Renal cortical epithelial cell (primary cell): ENCODE measurements at regions not wholly inside any gene's neighbourhood (a gene's known extent, or its start where the extent isn't known, plus 50 kb on each side); places are given as distances from the start of the nearest gene placed in this dataset.

Source experiments
- DNase-seq: peaks from one replicate; pipeline ENCODE4 v3.0.0-alpha.2; 2011; ENCODE audit warnings: low read depth

- no peak for DNase-seq
These were observed 181.3 kb downstream of the KIF26A start for GRCh38 chr14:104319491-104320241.

DNA sequence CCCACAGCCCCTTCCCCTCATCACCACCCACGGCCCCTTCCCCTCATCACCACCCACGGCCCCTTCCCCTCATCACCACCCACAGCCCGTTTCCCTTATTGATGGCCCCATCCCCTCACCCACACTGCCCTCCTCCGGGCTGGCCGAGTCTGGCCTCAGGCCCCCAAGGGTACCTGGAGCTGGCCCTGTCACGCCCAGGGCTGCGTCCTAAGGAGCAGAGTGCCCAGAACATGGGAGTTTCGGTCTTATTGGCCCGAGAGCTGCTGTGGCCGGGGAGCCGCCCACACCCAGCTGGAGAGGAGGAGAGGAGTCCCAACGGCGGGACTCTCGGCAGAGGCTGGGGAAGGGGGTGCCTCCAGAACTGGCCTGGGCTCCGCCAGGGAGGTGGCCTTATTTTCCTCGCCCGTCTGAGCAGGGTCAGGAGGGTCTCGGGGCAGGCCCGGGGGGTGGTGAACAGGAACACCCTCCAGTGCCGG lies 182.3 kb downstream of the KIF26A start:
- DNase-seq = no peak

GRCh38 chr14:104321088-104321801 lies 182.9 kb downstream of the KIF26A start:
- no peak for DNase-seq

GRCh38 chr14:104321802-104322130 lies 183.4 kb downstream of the KIF26A start:
- DNase-seq = no peak

DNA sequence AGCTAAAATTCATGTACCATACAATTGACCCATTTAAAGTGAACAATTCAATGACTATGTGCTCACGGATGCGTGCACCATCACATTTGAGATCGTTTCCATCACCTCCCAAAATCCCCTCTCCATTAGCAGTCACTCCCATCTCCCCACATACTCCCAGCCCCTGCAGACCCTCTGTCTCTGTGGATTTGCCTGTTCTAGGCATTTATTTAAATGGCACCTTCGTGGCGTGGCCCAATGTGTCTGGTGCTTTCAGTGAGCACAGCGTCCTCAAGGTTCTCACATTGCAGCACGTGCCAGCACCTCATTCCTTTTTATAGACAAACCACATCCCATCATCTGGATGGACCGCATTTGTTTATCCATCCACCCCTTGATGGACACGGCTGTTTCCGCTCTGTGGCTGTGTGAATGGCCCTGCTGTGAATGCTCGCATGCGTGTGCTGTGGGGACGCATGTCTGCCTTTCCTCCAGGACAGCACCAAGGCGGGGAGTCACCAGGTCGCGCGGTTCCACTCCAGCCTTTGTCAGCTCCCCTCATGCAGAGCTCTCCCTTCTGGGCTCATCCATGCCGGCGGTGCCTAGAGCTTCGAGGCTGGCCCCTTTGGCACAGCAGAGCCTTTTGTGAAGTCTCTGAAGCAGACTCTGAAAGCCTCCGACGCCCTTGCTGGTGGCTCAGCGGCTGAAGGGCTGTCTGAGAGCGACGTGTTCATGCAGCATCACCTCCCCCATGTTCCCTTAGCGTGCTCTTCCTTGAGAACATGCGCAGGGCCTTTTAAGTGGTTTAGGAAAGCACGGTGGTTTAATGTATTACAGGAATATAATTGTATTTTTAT lies 184.4 kb downstream of the KIF26A start:
- no peak for DNase-seq

DNA sequence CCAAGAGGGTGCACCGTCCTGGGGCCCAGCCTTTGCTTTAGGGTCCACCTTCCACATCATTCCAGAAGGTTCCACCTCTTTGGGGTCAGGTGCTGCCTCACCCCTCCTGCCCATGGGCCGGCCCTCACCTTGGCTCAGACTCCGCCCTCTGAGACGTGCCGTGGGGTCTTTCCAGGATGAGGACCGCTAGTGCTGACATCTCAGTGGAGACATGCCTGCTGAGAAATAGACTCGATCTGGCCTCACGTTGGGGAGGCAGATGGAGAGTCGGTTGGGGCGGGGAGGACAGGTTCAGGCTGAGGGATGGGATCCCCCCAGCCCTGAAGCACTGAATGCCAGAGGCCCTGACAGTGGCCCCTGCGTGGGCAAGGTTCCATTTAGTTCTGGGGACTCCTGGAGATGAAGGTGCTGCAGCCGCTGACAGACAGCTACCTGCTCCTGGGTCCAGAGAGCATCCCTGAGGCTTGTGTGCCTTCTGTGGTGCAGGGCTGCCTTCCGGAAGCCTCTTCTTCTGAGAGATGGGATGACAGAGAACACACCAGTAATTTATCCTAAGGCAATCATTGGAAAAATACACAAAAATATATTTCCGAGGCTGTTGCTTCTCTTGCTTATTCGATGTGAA lies 185.3 kb downstream of the KIF26A start:
- no peak for DNase-seq

GRCh38 chr14:104326848-104327247 lies 188.5 kb downstream of the KIF26A start:
- DNase-seq = no peak

DNA sequence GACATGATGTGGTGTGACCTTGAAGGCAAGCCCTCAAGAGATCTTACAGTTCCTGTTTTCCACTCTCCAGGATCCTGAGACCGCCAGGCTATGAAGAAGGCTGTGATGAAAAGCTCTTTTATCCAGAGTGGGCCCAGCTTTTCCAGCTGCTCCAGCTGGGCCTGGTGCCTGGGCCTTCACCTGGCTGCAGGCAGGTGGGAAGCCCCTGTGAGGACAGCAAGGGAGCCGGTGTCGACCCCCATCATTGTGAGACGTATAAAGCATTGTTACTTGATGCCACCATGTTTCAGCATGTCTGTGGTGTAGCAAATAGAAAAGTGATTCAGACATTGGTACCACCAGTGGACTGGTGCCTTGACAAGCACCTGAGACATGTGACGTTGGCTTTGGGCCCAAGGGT lies 190.2 kb downstream of the KIF26A start:
- no peak for DNase-seq

- no peak for DNase-seq
These were observed 191.4 kb downstream of the KIF26A start for GRCh38 chr14:104329793-104330192.

- no peak for DNase-seq
These were observed 193.7 kb downstream of the KIF26A start for GRCh38 chr14:104331871-104332605.

GRCh38 chr14:104332634-104333270 lies 194.4 kb downstream of the KIF26A start:
- DNase-seq = no peak

DNA sequence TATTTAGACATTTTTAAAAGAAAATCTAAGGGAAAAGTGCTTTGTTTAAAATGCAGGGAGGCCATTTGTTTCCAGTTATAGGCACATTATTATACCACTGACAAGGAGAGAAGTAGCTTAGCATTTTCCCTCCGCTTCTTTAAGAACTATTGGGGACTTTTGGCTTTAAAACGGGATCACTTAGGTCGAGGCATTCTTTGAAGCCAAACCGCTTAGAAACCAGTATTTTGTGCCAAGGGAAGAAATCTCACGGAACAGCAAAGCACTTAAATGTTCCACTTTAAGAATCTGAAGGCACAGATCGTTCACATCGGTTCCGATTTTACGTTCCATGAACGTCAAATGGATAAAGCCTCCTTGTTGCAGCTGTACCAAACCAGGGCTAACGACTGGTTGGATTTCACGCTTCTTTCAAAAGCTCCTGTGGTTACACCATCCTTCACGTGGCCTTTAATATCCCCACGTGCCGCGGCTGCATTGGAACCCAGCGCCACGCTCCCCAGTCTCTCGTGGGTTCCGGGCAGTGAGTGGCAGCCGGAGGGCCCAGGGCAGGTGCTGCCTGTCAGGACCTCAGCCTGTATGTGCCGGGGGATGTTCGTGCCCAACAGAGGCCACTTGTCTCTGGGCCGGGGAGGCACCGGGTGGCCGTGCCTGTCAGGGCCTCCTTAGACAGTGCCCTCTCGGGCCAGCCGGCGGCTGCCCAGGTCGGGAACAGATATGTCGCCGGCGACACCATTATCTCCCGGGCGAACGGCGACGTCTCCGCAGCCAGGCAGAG lies 195.4 kb downstream of the KIF26A start:
- DNase-seq = no peak

DNA sequence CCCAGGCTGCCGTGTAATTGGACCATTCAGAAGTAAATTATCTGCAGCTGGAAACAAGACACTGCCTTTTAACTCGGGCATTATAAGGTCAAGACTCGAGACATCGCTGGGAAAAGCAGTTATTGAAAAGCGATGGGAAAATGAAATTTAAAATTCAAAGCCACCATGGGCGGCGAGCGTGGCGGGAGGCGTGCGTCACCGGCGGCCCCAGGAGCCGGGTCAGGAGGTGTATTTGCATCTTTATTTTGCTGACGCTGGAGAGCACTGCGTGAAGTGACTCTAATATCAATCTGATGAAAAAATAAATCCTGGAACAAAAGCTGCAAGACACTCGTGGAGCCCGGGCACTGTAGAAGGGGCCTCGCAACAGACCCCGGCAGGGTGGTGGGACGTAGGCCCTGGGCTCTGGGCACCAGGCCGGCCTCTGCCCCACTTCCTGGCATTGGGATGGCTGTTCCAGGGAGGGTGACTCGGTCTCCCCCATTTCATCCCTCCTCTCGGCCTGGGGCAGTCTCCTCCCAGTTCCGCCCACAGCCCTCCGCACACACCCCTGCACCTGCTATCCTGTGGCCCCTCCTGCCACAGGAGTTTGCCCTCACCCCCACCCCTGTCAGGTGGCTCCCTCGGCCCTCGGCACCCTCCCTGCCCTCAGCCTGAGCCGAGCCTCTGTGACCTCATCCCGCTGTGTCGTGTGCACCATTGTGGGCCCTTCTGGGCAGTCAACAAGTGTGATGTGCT lies 196.2 kb downstream of the KIF26A start:
- DNase-seq = no peak

- DNase-seq = no peak
These were observed 196.8 kb downstream of the KIF26A start for GRCh38 chr14:104335176-104335575.

GRCh38 chr14:104335611-104336010 lies 197.2 kb downstream of the KIF26A start:
- DNase-seq = no peak

DNA sequence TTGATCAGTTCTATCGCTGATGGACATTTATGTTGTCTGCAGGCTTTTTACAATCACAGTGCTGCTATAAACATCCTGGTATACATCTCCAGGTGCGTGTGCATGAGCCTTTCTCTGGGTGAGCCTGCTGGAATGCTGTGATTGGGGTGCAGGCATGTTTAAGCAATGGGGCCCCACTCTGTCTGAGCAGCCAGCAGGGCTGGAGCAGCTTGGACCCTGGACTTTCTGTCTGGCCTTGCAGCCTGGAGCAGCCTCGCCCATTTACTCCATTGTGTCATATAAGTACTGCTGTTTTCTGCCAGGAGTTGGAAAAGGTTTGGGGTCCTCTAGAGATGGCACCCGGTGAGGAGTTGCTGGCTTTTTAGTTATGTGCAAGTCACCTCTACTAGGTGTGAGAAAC lies 199.0 kb downstream of the KIF26A start:
- DNase-seq = no peak

DNA sequence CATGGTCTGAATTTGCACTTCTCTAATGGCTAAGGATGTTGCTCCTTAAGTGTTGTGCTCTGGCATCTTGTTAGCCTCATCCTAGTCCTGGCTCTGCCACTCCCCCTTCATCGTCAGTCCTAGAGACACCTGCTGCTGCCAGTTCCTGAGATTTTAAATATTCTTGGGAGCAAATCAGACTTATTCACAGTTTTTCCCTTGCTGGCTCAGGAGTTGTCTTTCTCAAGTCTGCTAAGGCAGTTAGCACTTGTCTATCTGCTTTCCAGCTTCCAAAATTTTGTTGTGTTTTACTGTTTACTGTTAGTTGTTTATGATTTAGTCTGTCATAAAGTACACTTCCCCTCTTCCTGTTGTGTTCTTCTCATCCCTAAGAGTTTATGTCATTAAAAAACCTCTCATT lies 201.0 kb downstream of the KIF26A start:
- no peak for DNase-seq

DNA sequence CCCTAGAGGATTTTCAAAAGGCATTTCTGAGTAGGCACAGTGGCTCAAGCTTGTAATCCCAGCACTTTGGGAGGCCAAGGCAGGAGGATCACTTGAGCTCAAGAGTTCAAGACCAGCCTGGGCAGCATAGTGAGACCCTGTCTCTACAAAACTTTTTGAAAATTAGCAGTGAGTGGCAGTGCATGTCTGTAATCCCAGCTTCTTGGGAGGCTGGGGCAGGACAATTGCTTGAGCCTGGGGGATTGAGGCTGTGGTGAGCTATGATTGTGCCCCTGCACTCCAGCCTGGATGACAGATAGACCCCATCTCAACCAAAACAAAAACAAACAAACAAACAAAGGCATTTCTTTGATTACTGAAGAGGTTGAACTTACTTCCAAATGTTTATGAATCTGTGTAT lies 201.4 kb downstream of the KIF26A start:
- DNase-seq = no peak
